ENCODE measurements at regions not wholly inside any gene's neighbourhood (a gene's known extent, or its start where the extent isn't known, plus 50 kb on each side); places are given as distances from the start of the nearest gene placed in this dataset.

- peaks cover 0 to 22% (median 14%) of the 10 kb centered on the region in 3 donors for H3K4me1 ChIP-seq
- no peaks in the 10 kb centered on the region for H3K36me3 ChIP-seq
- DNase-seq: no peak
- no peak for TF ChIP-seq POLR2A (IDR thresholded peaks at IDR 0.05)
- no peaks in the 10 kb centered on the region for H3K27me3 ChIP-seq
- intact Hi-C loops (cut with DNase I): no loop called here
- H3K9me3 ChIP-seq: no peaks in the 10 kb centered on the region
- WGBS, 2 donors: 22 to 38% methylated on average over 4 of the region's 4 CpGs
- H3K27ac ChIP-seq: peak overlapping the region in 3 of 4 donors; percentile 22 to 42 (median 22)
- H3K4me3 ChIP-seq: no peak overlapping the region
These were observed 289.7 kb downstream of the SLITRK6 start for GRCh38 chr13:85509512-85509911.

GRCh38 chr13:85508683-85509329, 290.4 kb downstream of the SLITRK6 start:
- H3K9me3 ChIP-seq: no peaks in the 10 kb centered on the region
- H3K36me3 ChIP-seq: no peaks in the 10 kb centered on the region
- H3K27ac ChIP-seq: no peak overlapping the region
- H3K27me3 ChIP-seq: no peaks in the 10 kb centered on the region
- H3K4me3 ChIP-seq: no peak overlapping the region
- no peak for DNase-seq
- intact Hi-C loops (cut with DNase I): no loop called here
- H3K4me1 ChIP-seq: peaks cover 0 to 29% (median 14%) of the 10 kb centered on the region in 3 donors
- WGBS, 2 donors: 62 to 64% methylated on average over 9 of the region's 12 CpGs
- TF ChIP-seq CTCF (IDR thresholded peaks at IDR 0.05) (no peak), POLR2A (IDR thresholded peaks at IDR 0.05) (no peak)

- Histone ChIP-seq H3K27ac (no peak overlapping the region), H3K27me3 (no peaks in the 10 kb centered on the region), H3K36me3 (no peaks in the 10 kb centered on the region), H3K4me1 (peaks cover 0 to 12% (median 2%) of the 10 kb centered on the region in 3 donors), H3K4me3 (no peak overlapping the region), H3K9me3 (no peaks in the 10 kb centered on the region)
- TF ChIP-seq POLR2A (IDR thresholded peaks at IDR 0.05) (no peak), CTCF (IDR thresholded peaks at IDR 0.05) (no peak)
- DNase-seq: no peak
- WGBS, 2 donors: 8 to 12% methylated on average over 2 of the region's 2 CpGs
- intact Hi-C loops (cut with DNase I): no loop called here
These were observed 295.4 kb downstream of the SLITRK6 start for GRCh38 chr13:85503797-85504196.

- DNase-seq: no peak
- H3K27me3 ChIP-seq: no peaks in the 10 kb centered on the region
- H3K4me1 ChIP-seq: peaks cover 0 to 7% (median 0%) of the 10 kb centered on the region in 3 donors
- H3K9me3 ChIP-seq: no peaks in the 10 kb centered on the region
- no peak overlapping the region for H3K4me3 ChIP-seq
- no peak for TF ChIP-seq POLR2A (IDR thresholded peaks at IDR 0.05)
- no peak for TF ChIP-seq CTCF (IDR thresholded peaks at IDR 0.05)
- intact Hi-C loops (cut with DNase I): no loop called here
- no peaks in the 10 kb centered on the region for H3K36me3 ChIP-seq
- H3K27ac ChIP-seq: no peak overlapping the region
These were observed 297.6 kb downstream of the SLITRK6 start for GRCh38 chr13:85501616-85502015.

DNA sequence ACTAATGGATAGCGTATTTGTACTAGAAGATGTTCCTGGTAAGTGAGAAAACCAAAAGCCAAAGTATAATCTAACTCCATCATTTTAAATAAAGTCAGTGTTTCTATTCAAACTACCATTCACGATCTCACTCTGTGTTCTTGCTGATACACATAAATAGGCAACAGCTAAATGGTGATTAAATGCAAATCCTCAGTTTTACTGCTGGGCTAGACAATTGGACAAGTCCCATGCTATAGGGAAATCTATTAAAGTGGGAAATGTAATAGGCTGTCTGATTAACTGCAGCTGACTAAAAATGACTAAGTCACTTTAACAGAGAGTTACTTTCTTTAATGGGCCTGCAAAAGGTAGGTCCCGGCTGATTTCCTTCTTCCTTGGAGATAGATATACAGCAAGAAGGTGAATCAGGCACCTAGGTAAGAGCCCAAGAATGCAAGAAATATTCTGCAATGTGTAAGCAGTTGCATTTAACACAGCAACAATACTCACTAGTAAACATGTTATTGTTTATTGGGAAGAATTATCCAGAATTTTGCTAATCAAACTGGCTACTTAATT, 298.4 kb downstream of the SLITRK6 start:
- no peak for DNase-seq
- TF ChIP-seq CTCF (IDR thresholded peaks at IDR 0.05) (no peak), POLR2A (IDR thresholded peaks at IDR 0.05) (no peak)
- H3K27me3 ChIP-seq: no peaks in the 10 kb centered on the region
- intact Hi-C loops (cut with DNase I): no loop called here
- H3K9me3 ChIP-seq: no peaks in the 10 kb centered on the region
- H3K4me1 ChIP-seq: peaks cover 0 to 7% (median 0%) of the 10 kb centered on the region in 3 donors
- no peak overlapping the region for H3K4me3 ChIP-seq
- H3K36me3 ChIP-seq: no peaks in the 10 kb centered on the region
- 59 to 68% methylated on average over 3 of the region's 3 CpGs for WGBS, 2 donors
- H3K27ac ChIP-seq: no peak overlapping the region

Data from esophagus squamous epithelium (tissue), 5 donors.